Mesendoderm (in vitro differentiated cells): ENCODE measurements at regions not wholly inside any gene's neighbourhood (a gene's known extent, or its start where the extent isn't known, plus 50 kb on each side); places are given as distances from the start of the nearest gene placed in this dataset.
A peak's percentile ranks its signal among the peaks of the same experiment; 100 is the strongest.

Experiments used
- DNase-seq: peaks from one replicate; pipeline ENCODE4 v3.0.0; 2013
- H2AK5ac ChIP-seq: 2 replicates; pipeline ENCODE4 v1.6.1; 2013; ENCODE audit warnings: low read length, inconsistent platforms
- H2BK120ac ChIP-seq: 2 replicates; pipeline ENCODE4 v1.6.1; 2013; ENCODE audit warnings: low read depth, mild to moderate bottlenecking, low read length, moderate library complexity, mixed read lengths
- H2BK15ac ChIP-seq: replicated peaks from 2 replicates; pipeline ENCODE4 v1.6.1; 2013; ENCODE audit warnings: low read depth, mild to moderate bottlenecking, moderate library complexity
- H2BK5ac ChIP-seq: 2 replicates; pipeline ENCODE4 v1.6.1; 2013; ENCODE audit warnings: low read length, inconsistent platforms
- H3K18ac ChIP-seq: 2 replicates; pipeline ENCODE4 v1.6.1; 2013; ENCODE audit warnings: mild to moderate bottlenecking, low read length, mixed read lengths
- H3K23ac ChIP-seq: one replicate; pipeline ENCODE4 v1.6.1; 2013; ENCODE audit warnings: low read length
- H3K27ac ChIP-seq: 2 replicates; pipeline ENCODE4 v1.5.1; 2013; ENCODE audit warnings: low read depth, mild to moderate bottlenecking, inconsistent platforms, low read length, moderate library complexity
- H3K27me3 ChIP-seq: 2 replicates; pipeline ENCODE4 v1.6.1; 2013; ENCODE audit warnings: low read length, control low read depth, mild to moderate bottlenecking, inconsistent platforms; ENCODE audit not compliant: insufficient read depth, poor library complexity
- H3K36me3 ChIP-seq: 2 replicates; pipeline ENCODE4 v1.6.1; 2013; ENCODE audit warnings: low read length, inconsistent platforms; ENCODE audit not compliant: control insufficient read depth, insufficient read depth
- H3K4ac ChIP-seq: one replicate; pipeline ENCODE4 v1.6.1; 2013; ENCODE audit warnings: low read depth, mild to moderate bottlenecking, low read length, moderate library complexity
- H3K4me1 ChIP-seq: 2 replicates; pipeline ENCODE4 v1.6.1; 2013; ENCODE audit warnings: low read depth, low read length, inconsistent platforms; ENCODE audit not compliant: control insufficient read depth
- H3K4me2 ChIP-seq: 2 replicates; pipeline ENCODE4 v1.6.1; 2013; ENCODE audit warnings: low read length
- H3K4me3 ChIP-seq: 2 replicates; pipeline ENCODE4 v1.5.1; 2013; ENCODE audit warnings: mild to moderate bottlenecking, low read length
- H3K56ac ChIP-seq: one replicate; pipeline ENCODE4 v1.6.1; 2013; ENCODE audit warnings: low read length
- H3K79me1 ChIP-seq: 2 replicates; pipeline ENCODE4 v1.6.1; 2013; ENCODE audit warnings: low read length, inconsistent platforms
- H3K79me2 ChIP-seq: 2 replicates; pipeline ENCODE4 v1.6.1; 2013; ENCODE audit warnings: mild to moderate bottlenecking, low read length; ENCODE audit not compliant: control insufficient read depth, insufficient read depth
- H3K9ac ChIP-seq: 2 replicates; pipeline ENCODE4 v1.6.1; 2013; ENCODE audit warnings: low read length, inconsistent platforms
- H4K5ac ChIP-seq: one replicate; pipeline ENCODE4 v1.6.1; 2013; ENCODE audit warnings: low read length
- H4K8ac ChIP-seq: one replicate; pipeline ENCODE4 v1.6.1; 2013; ENCODE audit warnings: low read depth, mild to moderate bottlenecking, control low read depth, low read length, moderate library complexity
- WGBS: extraction: QIAGEN DNeasy Blood & Tissue Kit; methylation state at CpG from one replicate; pipeline ENCODE4 v1.1.7; 2013; ENCODE audit warnings: low lambda C conversion rate, missing lambda C conversion rate; ENCODE audit not compliant: insufficient coverage; ENCODE audit errors: extremely low coverage; 5-methylcytosine and 5-hydroxymethylcytosine counted together

GRCh38 chr3:103085465-103085864 lies 650.6 kb downstream of the ZPLD1 start:
- no peak overlapping the region for H2BK5ac ChIP-seq
- no peak overlapping the region for H3K4me3 ChIP-seq
- H3K27ac ChIP-seq: no peak overlapping the region
- no peak overlapping the region for H2BK15ac ChIP-seq
- no peaks in the 10 kb centered on the region for H3K79me2 ChIP-seq
- H3K4me2 ChIP-seq: no peak overlapping the region
- no peaks in the 10 kb centered on the region for H3K36me3 ChIP-seq
- H3K79me1 ChIP-seq: no peaks in the 10 kb centered on the region
- H3K56ac ChIP-seq: no peak overlapping the region
- H3K23ac ChIP-seq: no peak overlapping the region
- H3K27me3 ChIP-seq: no peaks in the 10 kb centered on the region
- no peak overlapping the region for H4K5ac ChIP-seq
- no peak overlapping the region for H3K9ac ChIP-seq
- H2BK120ac ChIP-seq: no peak overlapping the region
- H3K4me1 ChIP-seq: no peaks in the 10 kb centered on the region
- DNase-seq: peak; percentile 54
- no peak overlapping the region for H4K8ac ChIP-seq
- no peak overlapping the region for H3K18ac ChIP-seq
- H3K4ac ChIP-seq: no peak overlapping the region
- no peak overlapping the region for H2AK5ac ChIP-seq

GRCh38 chr3:103089758-103090157 lies 654.9 kb downstream of the ZPLD1 start:
- H3K79me1 ChIP-seq: no peaks in the 10 kb centered on the region
- no peak overlapping the region for H3K4me3 ChIP-seq
- H2BK120ac ChIP-seq: no peak overlapping the region
- no peaks in the 10 kb centered on the region for H3K4me1 ChIP-seq
- H2AK5ac ChIP-seq: no peak overlapping the region
- no peak overlapping the region for H3K4ac ChIP-seq
- no peaks in the 10 kb centered on the region for H3K79me2 ChIP-seq
- no peak overlapping the region for H4K5ac ChIP-seq
- DNase-seq: no peak
- H4K8ac ChIP-seq: no peak overlapping the region
- no peak overlapping the region for H2BK5ac ChIP-seq
- no peak overlapping the region for H3K18ac ChIP-seq
- H3K56ac ChIP-seq: no peak overlapping the region
- H3K23ac ChIP-seq: no peak overlapping the region
- H2BK15ac ChIP-seq: no peak overlapping the region
- no peak overlapping the region for H3K4me2 ChIP-seq
- no peaks in the 10 kb centered on the region for H3K36me3 ChIP-seq
- no peaks in the 10 kb centered on the region for H3K27me3 ChIP-seq
- no peak overlapping the region for H3K9ac ChIP-seq
- H3K27ac ChIP-seq: no peak overlapping the region

- Histone ChIP-seq H3K23ac (no peak overlapping the region), H3K18ac (no peak overlapping the region), H3K36me3 (no peaks in the 10 kb centered on the region), H3K4ac (no peak overlapping the region), H2BK120ac (no peak overlapping the region), H3K27ac (no peak overlapping the region), H2AK5ac (no peak overlapping the region), H4K5ac (no peak overlapping the region), H4K8ac (no peak overlapping the region), H2BK15ac (no peak overlapping the region), H3K4me2 (no peak overlapping the region), H3K79me1 (no peaks in the 10 kb centered on the region), H3K56ac (no peak overlapping the region), H3K4me1 (no peaks in the 10 kb centered on the region), H3K27me3 (no peaks in the 10 kb centered on the region), H3K79me2 (no peaks in the 10 kb centered on the region), H3K4me3 (no peak overlapping the region), H3K9ac (no peak overlapping the region), H2BK5ac (no peak overlapping the region)
- no peak for DNase-seq
- WGBS: no CpG with 5 or more reads among the region's 2 CpGs
Observed at GRCh38 chr3:103105206-103105605, 670.4 kb downstream of the ZPLD1 start.

- Histone ChIP-seq H2BK120ac (no peak overlapping the region), H3K9ac (no peak overlapping the region), H3K4ac (no peak overlapping the region), H3K18ac (no peak overlapping the region), H3K27me3 (no peaks in the 10 kb centered on the region), H3K27ac (no peak overlapping the region), H3K79me1 (no peaks in the 10 kb centered on the region), H2AK5ac (no peak overlapping the region), H4K5ac (no peak overlapping the region), H3K4me1 (no peaks in the 10 kb centered on the region), H3K36me3 (no peaks in the 10 kb centered on the region), H3K56ac (no peak overlapping the region), H4K8ac (no peak overlapping the region), H3K4me3 (no peak overlapping the region), H3K79me2 (no peaks in the 10 kb centered on the region), H3K23ac (no peak overlapping the region), H2BK5ac (no peak overlapping the region), H3K4me2 (no peak overlapping the region), H2BK15ac (no peak overlapping the region)
- DNase-seq: peak; percentile 32
Observed at GRCh38 chr3:103112273-103112672, 677.5 kb downstream of the ZPLD1 start.

- no peak overlapping the region for H3K23ac ChIP-seq
- H4K5ac ChIP-seq: no peak overlapping the region
- H3K56ac ChIP-seq: no peak overlapping the region
- no peak overlapping the region for H3K4me3 ChIP-seq
- H3K79me2 ChIP-seq: no peaks in the 10 kb centered on the region
- H3K4me1 ChIP-seq: no peaks in the 10 kb centered on the region
- H2BK15ac ChIP-seq: no peak overlapping the region
- H3K4me2 ChIP-seq: no peak overlapping the region
- H3K27ac ChIP-seq: no peak overlapping the region
- no peak overlapping the region for H2AK5ac ChIP-seq
- DNase-seq: peak; percentile 5
- no peaks in the 10 kb centered on the region for H3K36me3 ChIP-seq
- no peak overlapping the region for H3K4ac ChIP-seq
- H3K27me3 ChIP-seq: no peaks in the 10 kb centered on the region
- no peak overlapping the region for H2BK120ac ChIP-seq
- H4K8ac ChIP-seq: no peak overlapping the region
- no peak overlapping the region for H2BK5ac ChIP-seq
- no peak overlapping the region for H3K9ac ChIP-seq
- no peaks in the 10 kb centered on the region for H3K79me1 ChIP-seq
- H3K18ac ChIP-seq: no peak overlapping the region
- WGBS: no CpG with 5 or more reads among the region's 1 CpG
Observed at GRCh38 chr3:103126115-103126514, 691.3 kb downstream of the ZPLD1 start.

- H2AK5ac ChIP-seq: no peak overlapping the region
- no peaks in the 10 kb centered on the region for H3K4me1 ChIP-seq
- H3K9ac ChIP-seq: no peak overlapping the region
- no peak overlapping the region for H3K27ac ChIP-seq
- no peak overlapping the region for H3K4me3 ChIP-seq
- WGBS: no CpG with 5 or more reads among the region's 5 CpGs
- no peak overlapping the region for H3K4ac ChIP-seq
- no peak overlapping the region for H2BK120ac ChIP-seq
- H3K18ac ChIP-seq: no peak overlapping the region
- DNase-seq: no peak
- H3K79me2 ChIP-seq: no peaks in the 10 kb centered on the region
- no peak overlapping the region for H4K5ac ChIP-seq
- H4K8ac ChIP-seq: no peak overlapping the region
- H2BK15ac ChIP-seq: no peak overlapping the region
- H3K56ac ChIP-seq: no peak overlapping the region
- no peaks in the 10 kb centered on the region for H3K27me3 ChIP-seq
- H2BK5ac ChIP-seq: no peak overlapping the region
- H3K23ac ChIP-seq: no peak overlapping the region
- H3K4me2 ChIP-seq: no peak overlapping the region
- no peaks in the 10 kb centered on the region for H3K79me1 ChIP-seq
- no peaks in the 10 kb centered on the region for H3K36me3 ChIP-seq
Observed at GRCh38 chr3:103127098-103127630, 692.3 kb downstream of the ZPLD1 start.
